GM23248 (cell line): ENCODE measurements at regions not wholly inside any gene's neighbourhood (a gene's known extent, or its start where the extent isn't known, plus 50 kb on each side); places are given as distances from the start of the nearest gene placed in this dataset.

ENCODE experiments used
- DNase-seq: peaks from one replicate; pipeline ENCODE4 v3.0.0-alpha.2; 2015
- H2AFZ ChIP-seq: fragments of 200-600 bp; sonication (generic); 2 replicates; pipeline ENCODE4 v1.6.1; 2016; ENCODE audit warnings: antibody characterized with exemption
- H3F3A ChIP-seq: fragments of 200-600 bp; sonication (generic); 2 replicates; pipeline ENCODE4 v1.6.1; 2016; ENCODE audit warnings: mild to moderate bottlenecking, antibody characterized with exemption, mixed run types; ENCODE audit not compliant: insufficient read depth
- H3K27ac ChIP-seq: fragments of 200-600 bp; sonication (generic); 2 replicates; pipeline ENCODE4 v1.5.1; 2016; ENCODE audit warnings: mild to moderate bottlenecking
- H3K27me3 ChIP-seq: fragments of 200-600 bp; sonication (generic); replicated peaks from 2 replicates; pipeline ENCODE4 v1.6.1; 2016; ENCODE audit warnings: mild to moderate bottlenecking; ENCODE audit not compliant: insufficient read depth
- H3K36me3 ChIP-seq: fragments of 200-600 bp; sonication (generic); 2 replicates; pipeline ENCODE4 v1.6.1; 2016; ENCODE audit warnings: low read depth, mild to moderate bottlenecking
- H3K4me1 ChIP-seq: fragments of 200-600 bp; sonication (generic); 2 replicates; pipeline ENCODE4 v1.6.1; 2016; ENCODE audit warnings: mild to moderate bottlenecking; ENCODE audit not compliant: insufficient read depth
- H3K4me2 ChIP-seq: fragments of 200-600 bp; sonication (generic); one replicate; pipeline ENCODE4 v1.6.1; 2016; ENCODE audit warnings: mild to moderate bottlenecking; ENCODE audit not compliant: unreplicated experiment
- H3K4me3 ChIP-seq: fragments of 200-600 bp; sonication (generic); 2 replicates; pipeline ENCODE4 v1.5.1; 2016; ENCODE audit warnings: mild to moderate bottlenecking
- H3K79me2 ChIP-seq: fragments of 200-600 bp; sonication (generic); 2 replicates; pipeline ENCODE4 v1.6.1; 2016; ENCODE audit warnings: mild to moderate bottlenecking; ENCODE audit not compliant: insufficient read depth
- H3K9ac ChIP-seq: fragments of 200-600 bp; sonication (generic); 2 replicates; pipeline ENCODE4 v1.6.1; 2016; ENCODE audit warnings: mild to moderate bottlenecking
- H3K9me2 ChIP-seq: fragments of 200-600 bp; sonication (generic); 2 replicates; pipeline ENCODE4 v1.6.1; 2016; ENCODE audit warnings: mixed run types, mild to moderate bottlenecking, moderate library complexity; ENCODE audit not compliant: insufficient read depth
- H3K9me3 ChIP-seq: fragments of 200-600 bp; sonication (generic); one replicate; pipeline ENCODE4 v1.6.1; 2017; ENCODE audit warnings: low read depth
- H4K20me1 ChIP-seq: fragments of 200-600 bp; sonication (generic); 2 replicates; pipeline ENCODE4 v1.6.0; 2016; ENCODE audit not compliant: insufficient read depth
- EZH2 ChIP-seq: fragments of 200-600 bp; sonication (generic); IDR thresholded peaks from 2 replicates; pipeline ENCODE4 v1.6.1; 2018; ENCODE audit warnings: antibody characterized with exemption, mild to moderate bottlenecking; ENCODE audit not compliant: insufficient read depth, poor library complexity, severe bottlenecking
- EZH2phosphoT487 ChIP-seq: fragments of 200-600 bp; sonication (generic); IDR thresholded peaks from 2 replicates; pipeline ENCODE4 v1.6.1; 2018; ENCODE audit warnings: antibody characterized with exemption, moderate library complexity, mild to moderate bottlenecking, low read depth; ENCODE audit not compliant: insufficient read depth
- WGBS, 2 experiments: methylation state at CpG; one replicate each; pipeline ENCODE4 v1.1.6; 2015 to 2017; ENCODE audit warnings: low lambda C conversion rate in 2 of 2, low coverage in 1 of 2; ENCODE audit errors: missing lambda C conversion rate in 2 of 2; 5-methylcytosine and 5-hydroxymethylcytosine counted together
- in situ Hi-C: fragments of 300-500 bp; cut with MboI; formaldehyde crosslinking; loops from 2 replicates; pipeline ENCODE4 v1.15.0; 2020

GRCh38 chr6:17015551-17016381 is 86.1 kb upstream of the STMND1 start:
- Histone ChIP-seq H3K4me1 (peaks cover 26% of the 10 kb centered on the region), H3K27me3 (no peaks in the 10 kb centered on the region), H3K9me3 (no peaks in the 10 kb centered on the region), H3K4me3 (no peak overlapping the region), H3K79me2 (no peaks in the 10 kb centered on the region), H3K9me2 (no peaks in the 10 kb centered on the region), H3K4me2 (no peak overlapping the region), H4K20me1 (no peaks in the 10 kb centered on the region), H2AFZ (peak overlapping the region; percentile 69), H3K36me3 (no peaks in the 10 kb centered on the region), H3K27ac (peak overlapping the region; percentile 41), H3K9ac (no peak overlapping the region), H3F3A (peaks cover 24% of the 10 kb centered on the region)
- 37 to 39% methylated on average over 34 to 41 of the region's 51 CpGs for WGBS, 2 experiments
- TF ChIP-seq EZH2 (no peak), EZH2phosphoT487 (no peak)
- no peak for DNase-seq
- in situ Hi-C loops: no loop called here

- peaks cover 24% of the 10 kb centered on the region for H3F3A ChIP-seq
- H3K4me3 ChIP-seq: no peak overlapping the region
- H3K4me2 ChIP-seq: no peak overlapping the region
- H3K79me2 ChIP-seq: no peaks in the 10 kb centered on the region
- WGBS, 2 experiments: 51 to 55% methylated on average over 4 of the region's 4 CpGs
- H3K36me3 ChIP-seq: no peaks in the 10 kb centered on the region
- H4K20me1 ChIP-seq: no peaks in the 10 kb centered on the region
- no peaks in the 10 kb centered on the region for H3K9me3 ChIP-seq
- H3K27me3 ChIP-seq: no peaks in the 10 kb centered on the region
- peak overlapping the region; percentile 41 for H3K27ac ChIP-seq
- H3K4me1 ChIP-seq: peaks cover 26% of the 10 kb centered on the region
- no peaks in the 10 kb centered on the region for H3K9me2 ChIP-seq
- in situ Hi-C loops: no loop called here
- H3K9ac ChIP-seq: no peak overlapping the region
- TF ChIP-seq EZH2phosphoT487 (no peak), EZH2 (no peak)
- no peak overlapping the region for H2AFZ ChIP-seq
- peak; percentile 82 for DNase-seq
Observed at GRCh38 chr6:17015144-17015543, 86.7 kb upstream of the STMND1 start.

GRCh38 chr6:17013701-17014100 is 88.1 kb upstream of the STMND1 start:
- Histone ChIP-seq H3K27ac (peak overlapping the region; percentile 81), H3K27me3 (no peaks in the 10 kb centered on the region), H3K9me3 (no peaks in the 10 kb centered on the region), H3K9me2 (no peaks in the 10 kb centered on the region), H3K4me2 (peak overlapping the region; percentile 68), H2AFZ (peak overlapping the region; percentile 23; the same call in 1 of the 2 replicates), H3K79me2 (no peaks in the 10 kb centered on the region), H3K4me3 (peak overlapping the region; percentile 47), H3K9ac (peak overlapping the region; percentile 35; the same call in 1 of the 2 replicates), H3F3A (peaks cover 24% of the 10 kb centered on the region), H3K4me1 (peaks cover 26% of the 10 kb centered on the region), H3K36me3 (no peaks in the 10 kb centered on the region), H4K20me1 (no peaks in the 10 kb centered on the region)
- in situ Hi-C loops: no loop called here
- 4% methylated on average over 4 of the region's 4 CpGs for WGBS, 2 experiments
- DNase-seq: peak; percentile 93
- TF ChIP-seq EZH2: no peak
- no peak for TF ChIP-seq EZH2phosphoT487

- Histone ChIP-seq H3K4me2 (peak overlapping the region; percentile 68), H3K9ac (no peak overlapping the region)
- in situ Hi-C loops: no loop called here
Observed at GRCh38 chr6:17012421-17013225, 89.2 kb upstream of the STMND1 start.

More at GRCh38 chr6:17012421-17013225, 89.2 kb upstream of the STMND1 start:
- H3K9me3 ChIP-seq: no peaks in the 10 kb centered on the region
- H3K4me3 ChIP-seq: no peak overlapping the region
- no peaks in the 10 kb centered on the region for H3K9me2 ChIP-seq
- peaks cover 24% of the 10 kb centered on the region for H3F3A ChIP-seq
- WGBS, 2 experiments: 90 to 92% methylated on average over 12 of the region's 12 CpGs
- DNase-seq: no peak
- TF ChIP-seq EZH2: no peak
- no peak for TF ChIP-seq EZH2phosphoT487
- no peaks in the 10 kb centered on the region for H3K36me3 ChIP-seq
- no peaks in the 10 kb centered on the region for H4K20me1 ChIP-seq
- no peak overlapping the region for H2AFZ ChIP-seq
- peaks cover 26% of the 10 kb centered on the region for H3K4me1 ChIP-seq
- H3K27me3 ChIP-seq: no peaks in the 10 kb centered on the region
- peak overlapping the region; percentile 81; the same call in 1 of the 2 replicates for H3K27ac ChIP-seq
- no peaks in the 10 kb centered on the region for H3K79me2 ChIP-seq
